Bronchial epithelial cell (primary cell): ENCODE measurements at regions not wholly inside any gene's neighbourhood (a gene's known extent, or its start where the extent isn't known, plus 50 kb on each side); places are given as distances from the start of the nearest gene placed in this dataset.

Experiments used
- DNase-seq: peaks from one replicate; pipeline ENCODE4 v3.0.0-alpha.2; 2010; ENCODE audit warnings: low read depth
- FAIRE-seq: peaks from 2 replicates; lab custom pipeline; 2011; peaks lifted over from hg19 to GRCh38; lab: Jason Lieb, UNC
- H3K27me3 ChIP-seq: 2 replicates; pipeline ENCODE4 v1.5.1; 2011; ENCODE audit warnings: low read length; ENCODE audit not compliant: control insufficient read depth, insufficient read depth
- H3K36me3 ChIP-seq: 2 replicates; pipeline ENCODE4 v1.5.1; 2011; ENCODE audit warnings: low read length; ENCODE audit not compliant: control insufficient read depth, insufficient read depth
- H3K4me3 ChIP-seq: 2 replicates; pipeline ENCODE4 v1.5.1; 2011; ENCODE audit warnings: mild to moderate bottlenecking, low read depth, low read length, control low read depth
- CTCF ChIP-seq: IDR thresholded peaks from 2 replicates; pipeline ENCODE4 v1.5.1; 2011; ENCODE audit warnings: mild to moderate bottlenecking, moderate library complexity, low read length, control low read depth, inconsistent platforms; ENCODE audit not compliant: insufficient read depth, severe bottlenecking

GRCh38 chr2:206381881-206382280 is 61.5 kb upstream of the ADAM23 start:
- TF ChIP-seq CTCF, result no peak
- Histone ChIP-seq H3K4me3 (no peak overlapping the region), H3K27me3 (no peaks in the 10 kb centered on the region), H3K36me3 (no peaks in the 10 kb centered on the region)
- DNase-seq, result no peak
- FAIRE-seq, result no peak

GRCh38 chr2:206383669-206384068 is 59.7 kb upstream of the ADAM23 start:
- H3K4me3 ChIP-seq, result no peak overlapping the region
- FAIRE-seq (no peak), DNase-seq (no peak)
- no peaks in the 10 kb centered on the region for H3K36me3 ChIP-seq
- no peak for TF ChIP-seq CTCF
- H3K27me3 ChIP-seq, result no peaks in the 10 kb centered on the region

- Histone ChIP-seq H3K36me3 (no peaks in the 10 kb centered on the region), H3K4me3 (no peak overlapping the region), H3K27me3 (no peaks in the 10 kb centered on the region)
- no peak for TF ChIP-seq CTCF
- DNase-seq, result no peak
- FAIRE-seq, result no peak
Measured at GRCh38 chr2:206387808-206388207, 55.5 kb upstream of the ADAM23 start.

- Histone ChIP-seq H3K27me3 (no peaks in the 10 kb centered on the region), H3K4me3 (no peak overlapping the region), H3K36me3 (no peaks in the 10 kb centered on the region)
- TF ChIP-seq CTCF, result no peak
- FAIRE-seq (no peak), DNase-seq (no peak)
Measured at GRCh38 chr2:206388698-206389097, 54.6 kb upstream of the ADAM23 start.

GRCh38 chr2:206389164-206389563 is 54.2 kb upstream of the ADAM23 start:
- no peak overlapping the region for H3K4me3 ChIP-seq
- no peaks in the 10 kb centered on the region for H3K36me3 ChIP-seq
- TF ChIP-seq CTCF, result no peak
- no peaks in the 10 kb centered on the region for H3K27me3 ChIP-seq
- DNase-seq (no peak), FAIRE-seq (no peak)

GRCh38 chr2:206390181-206390580 is 53.2 kb upstream of the ADAM23 start:
- H3K27me3 ChIP-seq, result no peaks in the 10 kb centered on the region
- H3K4me3 ChIP-seq, result no peak overlapping the region
- no peaks in the 10 kb centered on the region for H3K36me3 ChIP-seq
- no peak for FAIRE-seq
- DNase-seq, result no peak
- TF ChIP-seq CTCF, result no peak
